ENCODE measurements at regions not wholly inside any gene's neighbourhood (a gene's known extent, or its start where the extent isn't known, plus 50 kb on each side); places are given as distances from the start of the nearest gene placed in this dataset.

- TF ChIP-seq, protein P1, sequence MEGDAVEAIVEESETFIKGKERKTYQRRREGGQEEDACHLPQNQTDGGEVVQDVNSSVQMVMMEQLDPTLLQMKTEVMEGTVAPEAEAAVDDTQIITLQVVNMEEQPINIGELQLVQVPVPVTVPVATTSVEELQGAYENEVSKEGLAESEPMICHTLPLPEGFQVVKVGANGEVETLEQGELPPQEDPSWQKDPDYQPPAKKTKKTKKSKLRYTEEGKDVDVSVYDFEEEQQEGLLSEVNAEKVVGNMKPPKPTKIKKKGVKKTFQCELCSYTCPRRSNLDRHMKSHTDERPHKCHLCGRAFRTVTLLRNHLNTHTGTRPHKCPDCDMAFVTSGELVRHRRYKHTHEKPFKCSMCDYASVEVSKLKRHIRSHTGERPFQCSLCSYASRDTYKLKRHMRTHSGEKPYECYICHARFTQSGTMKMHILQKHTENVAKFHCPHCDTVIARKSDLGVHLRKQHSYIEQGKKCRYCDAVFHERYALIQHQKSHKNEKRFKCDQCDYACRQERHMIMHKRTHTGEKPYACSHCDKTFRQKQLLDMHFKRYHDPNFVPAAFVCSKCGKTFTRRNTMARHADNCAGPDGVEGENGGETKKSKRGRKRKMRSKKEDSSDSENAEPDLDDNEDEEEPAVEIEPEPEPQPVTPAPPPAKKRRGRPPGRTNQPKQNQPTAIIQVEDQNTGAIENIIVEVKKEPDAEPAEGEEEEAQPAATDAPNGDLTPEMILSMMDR (IDR thresholded peaks at IDR 0.05; ENCODE audit: low read depth, low read length, poor library complexity, severe bottlenecking) = peak; percentile 23
- no peak for TF ChIP-seq EZH2phosphoT487 (IDR thresholded peaks at IDR 0.05; ENCODE audit: borderline replicate concordance, low read length)
These were observed 194.1 kb upstream of the GSE1 start for GRCh38 chr16:85418978-85419491.
